ENCODE measurements at regions not wholly inside any gene's neighbourhood (a gene's known extent, or its start where the extent isn't known, plus 50 kb on each side); places are given as distances from the start of the nearest gene placed in this dataset.

- no peak for DNase-seq
These were observed 58.5 kb downstream of the PSMG1 start for GRCh38 chr21:39124681-39125251.

DNA sequence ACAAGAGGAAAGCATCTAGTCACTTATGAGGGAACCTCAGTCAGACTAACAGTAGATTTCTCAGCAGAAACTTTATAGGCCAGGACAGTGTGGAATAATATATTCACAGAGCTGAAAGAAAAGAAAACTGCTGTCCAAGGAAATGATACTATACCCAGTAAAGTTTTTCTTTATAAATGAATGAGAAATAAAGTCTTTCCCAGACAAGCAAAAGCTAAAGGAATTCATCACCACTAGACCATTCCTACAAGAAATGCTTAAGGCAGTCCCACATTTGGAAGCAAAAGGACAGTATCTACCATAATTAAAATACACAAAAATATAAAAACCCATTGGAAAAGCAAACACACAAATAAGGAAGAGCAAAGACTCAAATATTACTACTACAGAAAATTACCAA lies 59.9 kb downstream of the PSMG1 start:
- DNase-seq = no peak

DNA sequence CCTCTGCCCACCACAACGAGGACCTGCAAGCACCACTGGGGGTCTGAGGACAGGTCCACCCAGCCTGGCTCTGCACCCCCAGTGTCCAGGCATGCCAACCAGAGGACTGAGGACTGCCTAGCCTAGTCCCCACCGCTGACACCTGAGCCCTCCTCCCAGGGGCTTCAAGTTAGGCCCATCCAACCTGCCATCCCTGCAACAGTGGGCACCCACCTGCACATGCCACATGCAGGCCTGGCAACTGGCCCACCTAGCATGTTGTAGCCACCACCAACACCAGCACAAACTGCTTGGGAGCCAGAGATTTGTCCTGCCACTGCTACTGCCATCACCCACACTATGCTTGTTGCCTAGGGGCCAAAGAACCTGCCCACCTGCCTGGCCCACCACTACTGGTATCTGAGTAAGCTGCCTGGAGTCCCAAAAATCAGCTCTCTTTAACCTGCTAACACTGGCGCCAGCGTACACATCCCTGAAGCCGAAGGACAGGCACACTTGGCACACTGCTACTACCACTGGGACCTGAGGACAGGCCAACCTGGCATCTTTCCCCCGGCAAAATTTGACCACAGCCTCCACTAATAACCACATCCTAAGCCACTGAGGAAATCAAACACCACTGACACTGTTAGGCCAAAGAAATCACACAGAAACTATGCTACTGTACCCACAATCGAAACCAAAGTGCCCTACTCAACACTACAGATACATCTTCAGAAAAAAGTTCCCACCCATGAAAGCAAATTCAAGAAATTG lies 61.5 kb downstream of the PSMG1 start:
- DNase-seq = no peak

- DNase-seq = no peak
These were observed 62.2 kb downstream of the PSMG1 start for GRCh38 chr21:39120876-39121599.

- no peak for DNase-seq
These were observed 63.4 kb downstream of the PSMG1 start for GRCh38 chr21:39119891-39120290.

DNA sequence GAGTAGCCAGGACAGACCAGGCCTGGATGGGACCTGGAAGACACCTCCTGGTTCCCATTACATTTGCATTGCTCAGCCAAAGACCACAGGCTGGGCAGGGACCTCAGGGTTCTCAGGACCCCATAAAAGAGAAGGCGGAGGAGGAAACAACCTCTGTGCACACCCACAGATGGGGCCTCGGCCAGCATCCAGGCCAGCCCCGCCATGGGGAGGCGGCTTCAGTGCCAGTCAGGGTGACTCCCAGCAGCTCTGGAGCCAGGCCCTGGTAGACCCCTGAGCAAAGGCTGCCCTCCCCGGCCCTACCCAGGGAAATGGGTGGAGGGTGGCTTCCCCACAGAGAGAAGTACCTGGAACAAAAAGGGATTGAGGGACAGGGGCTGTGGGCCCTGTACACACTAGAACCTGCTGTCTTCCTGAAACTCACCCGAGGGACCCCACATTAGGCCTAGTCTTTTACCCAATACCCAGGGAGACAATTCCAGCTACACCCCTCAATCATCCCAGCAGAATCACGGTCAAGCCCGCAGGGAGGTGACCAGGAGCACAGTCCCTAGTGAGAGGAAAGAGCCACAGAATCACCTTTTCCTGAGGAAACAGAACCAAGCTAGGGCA lies 64.5 kb downstream of the PSMG1 start:
- no peak for DNase-seq

- DNase-seq = no peak
These were observed 65.2 kb downstream of the PSMG1 start for GRCh38 chr21:39118061-39118460.

GRCh38 chr21:39117440-39117970 lies 65.7 kb downstream of the PSMG1 start:
- DNase-seq = no peak

GRCh38 chr21:39116761-39117439 lies 66.4 kb downstream of the PSMG1 start:
- DNase-seq = no peak

GRCh38 chr21:39115576-39116235 lies 67.5 kb downstream of the PSMG1 start:
- DNase-seq = no peak

GRCh38 chr21:39114871-39115575 lies 68.2 kb downstream of the PSMG1 start:
- no peak for DNase-seq

DNA sequence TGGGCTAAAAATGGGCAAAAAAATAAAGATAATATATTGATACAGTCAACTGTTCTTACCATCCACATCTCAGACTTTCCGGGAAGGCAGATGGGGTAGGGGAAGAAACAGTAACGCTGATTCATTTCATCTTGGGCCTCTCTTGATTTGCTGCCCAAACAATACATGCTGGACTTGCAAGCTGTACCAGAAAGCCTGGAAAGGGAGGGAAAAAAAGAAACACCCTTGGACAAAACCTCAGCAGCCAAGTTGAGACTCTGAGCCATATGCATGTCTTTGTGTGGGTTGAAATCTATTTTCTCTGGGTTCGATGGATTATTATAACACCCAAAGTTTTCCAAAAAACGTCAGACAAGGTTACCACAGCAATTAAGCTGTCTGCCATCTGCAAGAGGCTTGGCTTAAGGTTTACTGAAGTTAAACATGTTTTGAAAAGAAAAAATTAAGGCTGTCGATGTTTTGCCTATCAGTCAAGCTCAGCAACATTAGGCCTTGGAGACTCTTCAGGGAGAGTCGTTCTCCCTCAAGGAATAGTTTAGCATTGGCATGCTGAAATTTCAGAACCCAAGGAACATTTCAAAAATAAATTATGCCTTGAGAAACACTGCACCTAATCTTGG lies 71.2 kb downstream of the PSMG1 start:
- no peak for DNase-seq

GRCh38 chr21:39110431-39110830 lies 72.8 kb downstream of the PSMG1 start:
- DNase-seq = no peak

DNA sequence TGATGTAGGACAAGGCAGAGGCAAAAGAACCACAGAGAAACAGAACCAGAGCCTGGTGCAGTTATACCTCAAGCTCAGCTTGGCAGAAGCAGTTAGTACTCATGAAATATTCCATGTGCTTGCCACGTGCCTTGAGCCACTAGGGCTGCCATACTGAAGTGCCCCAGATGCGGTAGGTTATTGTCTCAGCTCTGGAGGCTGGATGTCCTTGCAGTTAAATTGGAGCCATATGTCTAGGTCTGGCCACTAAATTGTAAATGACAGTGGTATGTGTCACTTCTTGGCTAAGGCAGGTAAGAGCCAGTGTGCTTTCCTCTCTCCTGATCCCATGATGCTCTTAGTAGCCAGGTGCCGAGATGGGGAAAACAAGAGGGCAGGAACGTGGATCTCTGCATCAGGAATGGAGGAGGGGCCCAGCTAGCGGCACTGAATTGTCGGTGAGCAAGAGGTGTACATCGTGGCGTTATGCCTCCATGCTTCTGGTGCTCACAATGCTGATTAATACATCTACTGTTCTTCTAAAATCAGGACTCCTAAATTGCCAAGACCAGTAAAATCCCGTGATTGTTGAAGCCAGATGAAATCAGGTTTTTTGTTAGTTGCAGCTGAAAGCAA lies 73.5 kb downstream of the PSMG1 start:
- DNase-seq = no peak

DNA sequence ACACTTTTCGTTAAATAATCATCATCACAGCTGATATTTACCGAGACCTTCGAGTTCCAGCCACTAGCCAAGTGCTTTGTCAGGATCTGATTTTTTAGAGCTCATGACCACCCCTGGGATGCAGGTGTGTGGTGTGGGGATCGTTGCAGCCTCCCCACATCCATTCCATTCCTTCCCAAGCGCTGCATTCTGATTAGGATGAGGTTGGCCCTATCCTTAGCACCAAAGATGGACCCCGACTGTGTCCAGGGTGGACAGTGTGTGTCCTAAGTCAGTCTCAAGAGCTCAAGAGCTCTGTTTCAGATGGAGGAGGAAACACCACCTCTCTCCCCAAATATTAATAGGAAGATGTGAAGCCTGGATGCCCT lies 74.1 kb downstream of the PSMG1 start:
- no peak for DNase-seq

- DNase-seq = no peak
These were observed 74.7 kb downstream of the PSMG1 start for GRCh38 chr21:39108291-39109162.

DNA sequence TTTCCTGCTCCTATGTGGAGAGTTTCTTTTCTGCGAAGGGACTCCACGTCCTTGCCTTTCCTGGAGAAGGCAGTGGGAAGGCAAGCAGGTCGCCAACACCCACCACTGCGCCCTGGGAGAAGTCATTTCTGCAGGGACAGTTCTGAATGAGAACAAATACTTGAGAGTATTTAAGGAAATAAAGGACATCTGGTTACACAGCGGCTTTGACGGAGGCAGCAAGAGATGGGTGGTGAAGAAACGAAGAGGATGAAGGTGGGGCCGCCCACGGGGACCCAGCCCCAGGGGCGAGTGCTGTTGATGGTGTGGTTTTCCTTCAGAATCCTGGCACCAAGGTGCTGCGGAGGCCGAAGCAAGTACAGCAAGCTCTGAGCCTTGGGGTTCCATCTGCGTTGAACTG lies 75.5 kb downstream of the PSMG1 start:
- DNase-seq = no peak

GRCh38 chr21:39106881-39107462 lies 76.3 kb downstream of the PSMG1 start:
- no peak for DNase-seq

GRCh38 chr21:39105836-39106235 lies 77.4 kb downstream of the PSMG1 start:
- DNase-seq = no peak

Measured in NCI-H524 (cell line).